Activated naive CD4-positive, alpha-beta T cell treated with anti-CD3 and anti-CD28 coated beads for 36 hours (primary cell): ENCODE measurements at regions not wholly inside any gene's neighbourhood (a gene's known extent, or its start where the extent isn't known, plus 50 kb on each side); places are given as distances from the start of the nearest gene placed in this dataset.
"Not testable (repeated sequence)": the region's sequence is repeated elsewhere in the genome, so short reads cannot be mapped to it uniquely, and the experiment has no call there.

Source experiments
- CTCF ChIA-PET: fragments of 350-600 bp; sonication (Branson Sonifier 250); formaldehyde crosslinking; loops from one replicate; lab custom pipeline; 2021; ENCODE audit warnings: antibody characterized with exemption; lab: Charles Lee
- DNase-seq: peaks from one replicate; pipeline ENCODE4 v3.0.0-alpha.2; 2020
- H3K27ac Mint-ChIP-seq: one replicate; pipeline ENCODE4 v1.8.0; 2021; ENCODE audit warnings: mild to moderate bottlenecking, mixed read lengths
- H3K27me3 Mint-ChIP-seq: one replicate; pipeline ENCODE4 v1.8.0; 2021; ENCODE audit warnings: low read depth, mixed read lengths
- H3K36me3 Mint-ChIP-seq: one replicate; pipeline ENCODE4 v1.8.0; 2021; ENCODE audit warnings: low read depth, mixed read lengths
- H3K4me1 Mint-ChIP-seq: one replicate; pipeline ENCODE4 v1.8.0; 2021; ENCODE audit warnings: low read depth, mixed read lengths
- H3K4me3 Mint-ChIP-seq: one replicate; pipeline ENCODE4 v1.8.0; 2021; ENCODE audit warnings: mild to moderate bottlenecking, moderate library complexity, mixed read lengths
- H3K9me3 Mint-ChIP-seq: one replicate; pipeline ENCODE4 v1.8.0; 2021; ENCODE audit warnings: mixed read lengths
- intact Hi-C: fragments of 100-400 bp; cut with micrococcal nuclease; formaldehyde crosslinking; loops from one replicate; pipeline ENCODE4 v1.15.1; 2023

- intact Hi-C loops: no loop called here
- Mint-ChIP-seq H3K27me3 (peaks cover 12% of the 10 kb centered on the region), H3K27ac (no peak overlapping the region), H3K4me3 (no peak overlapping the region), H3K36me3 (no peaks in the 10 kb centered on the region), H3K4me1 (no peaks in the 10 kb centered on the region), H3K9me3 (no peaks in the 10 kb centered on the region)
- no peak for DNase-seq
- CTCF ChIA-PET: no interaction called here
Observed at GRCh38 chr15:96186105-96186504, 144.4 kb upstream of the NR2F2 start.

- Mint-ChIP-seq H3K27me3 (peaks cover 6% of the 10 kb centered on the region), H3K27ac (no peak overlapping the region), H3K4me1 (no peaks in the 10 kb centered on the region), H3K4me3 (no peak overlapping the region), H3K9me3 (no peaks in the 10 kb centered on the region), H3K36me3 (no peaks in the 10 kb centered on the region)
- CTCF ChIA-PET: no interaction called here
- DNase-seq: no peak
- intact Hi-C loops: no loop called here
Observed at GRCh38 chr15:96187341-96188305, 142.9 kb upstream of the NR2F2 start.

- H3K4me3 Mint-ChIP-seq: no peak overlapping the region
- peaks cover 32% of the 10 kb centered on the region for H3K27me3 Mint-ChIP-seq
- peaks cover 3% of the 10 kb centered on the region for H3K36me3 Mint-ChIP-seq
- CTCF ChIA-PET: no interaction called here
- no peaks in the 10 kb centered on the region for H3K9me3 Mint-ChIP-seq
- no peak for DNase-seq
- no peak overlapping the region for H3K27ac Mint-ChIP-seq
- intact Hi-C loops: no loop called here
- no peaks in the 10 kb centered on the region for H3K4me1 Mint-ChIP-seq
Observed at GRCh38 chr15:96197721-96198120, 132.8 kb upstream of the NR2F2 start.

- CTCF ChIA-PET: no interaction called here
- Mint-ChIP-seq H3K4me3 (no peak overlapping the region), H3K27ac (no peak overlapping the region), H3K4me1 (no peaks in the 10 kb centered on the region), H3K9me3 (peaks cover 6% of the 10 kb centered on the region), H3K27me3 (peaks cover 37% of the 10 kb centered on the region), H3K36me3 (peaks cover 3% of the 10 kb centered on the region)
- no peak for DNase-seq
- intact Hi-C loops: no loop called here
Observed at GRCh38 chr15:96199111-96199510, 131.4 kb upstream of the NR2F2 start.

- Mint-ChIP-seq H3K4me1 (no peaks in the 10 kb centered on the region), H3K27ac (no peak overlapping the region), H3K36me3 (peaks cover 5% of the 10 kb centered on the region), H3K27me3 (peaks cover 37% of the 10 kb centered on the region), H3K9me3 (peaks cover 11% of the 10 kb centered on the region), H3K4me3 (no peak overlapping the region)
- intact Hi-C loops: no loop called here
- CTCF ChIA-PET: interaction anchor here (0.6 kb wide), 1 partner anchor 289 kb away, joined by 3 read pairs; no protein-coding TSS in a partner anchor
- no peak for DNase-seq
Observed at GRCh38 chr15:96200357-96200967, 130.0 kb upstream of the NR2F2 start.

- Mint-ChIP-seq H3K36me3 (peaks cover 5% of the 10 kb centered on the region), H3K27ac (no peak overlapping the region), H3K9me3 (peaks cover 16% of the 10 kb centered on the region), H3K27me3 (peaks cover 33% of the 10 kb centered on the region), H3K4me1 (no peaks in the 10 kb centered on the region), H3K4me3 (no peak overlapping the region)
- intact Hi-C loops: no loop called here
- no peak for DNase-seq
- CTCF ChIA-PET: interaction anchor here (0.6 kb wide), 1 partner anchor 109 kb away, joined by 4 read pairs; no protein-coding TSS in a partner anchor
Observed at GRCh38 chr15:96201696-96202095, 128.8 kb upstream of the NR2F2 start.

- H3K4me1 Mint-ChIP-seq, intact Hi-C loops, H3K4me3 Mint-ChIP-seq, DNase-seq, CTCF ChIA-PET, H3K36me3 Mint-ChIP-seq, H3K27ac Mint-ChIP-seq: not testable (repeated sequence)
- Mint-ChIP-seq H3K27me3 (peaks cover 17% of the 10 kb centered on the region), H3K9me3 (peaks cover 17% of the 10 kb centered on the region)
Observed at GRCh38 chr15:96205588-96205987, 124.9 kb upstream of the NR2F2 start.

- intact Hi-C loops: no loop called here
- peaks cover 17% of the 10 kb centered on the region for H3K9me3 Mint-ChIP-seq
- peaks cover 8% of the 10 kb centered on the region for H3K27me3 Mint-ChIP-seq
- no peak overlapping the region for H3K4me3 Mint-ChIP-seq
- H3K27ac Mint-ChIP-seq: no peak overlapping the region
- no peak for DNase-seq
- peaks cover 3% of the 10 kb centered on the region for H3K36me3 Mint-ChIP-seq
- CTCF ChIA-PET: no interaction called here
- H3K4me1 Mint-ChIP-seq: no peaks in the 10 kb centered on the region
Observed at GRCh38 chr15:96207377-96208006, 123.0 kb upstream of the NR2F2 start.

- CTCF ChIA-PET: no interaction called here
- Mint-ChIP-seq H3K36me3 (peaks cover 3% of the 10 kb centered on the region), H3K4me3 (no peak overlapping the region), H3K9me3 (peaks cover 11% of the 10 kb centered on the region), H3K4me1 (no peaks in the 10 kb centered on the region), H3K27me3 (peaks cover 6% of the 10 kb centered on the region), H3K27ac (no peak overlapping the region)
- intact Hi-C loops: no loop called here
- DNase-seq: no peak
Observed at GRCh38 chr15:96209285-96209735, 121.2 kb upstream of the NR2F2 start.

GRCh38 chr15:96213045-96213444 is 117.5 kb upstream of the NR2F2 start:
- H3K36me3 Mint-ChIP-seq: no peaks in the 10 kb centered on the region
- CTCF ChIA-PET: no interaction called here
- intact Hi-C loops: no loop called here
- peaks cover 20% of the 10 kb centered on the region for H3K27me3 Mint-ChIP-seq
- H3K27ac Mint-ChIP-seq: no peak overlapping the region
- H3K4me3 Mint-ChIP-seq: no peak overlapping the region
- no peak for DNase-seq
- H3K9me3 Mint-ChIP-seq: no peaks in the 10 kb centered on the region
- no peaks in the 10 kb centered on the region for H3K4me1 Mint-ChIP-seq

GRCh38 chr15:96213896-96214295 is 116.6 kb upstream of the NR2F2 start:
- H3K36me3 Mint-ChIP-seq: no peaks in the 10 kb centered on the region
- CTCF ChIA-PET: no interaction called here
- intact Hi-C loops: no loop called here
- no peaks in the 10 kb centered on the region for H3K4me1 Mint-ChIP-seq
- H3K27ac Mint-ChIP-seq: no peak overlapping the region
- H3K27me3 Mint-ChIP-seq: peaks cover 20% of the 10 kb centered on the region
- no peak for DNase-seq
- no peaks in the 10 kb centered on the region for H3K9me3 Mint-ChIP-seq
- no peak overlapping the region for H3K4me3 Mint-ChIP-seq

GRCh38 chr15:96216481-96216880 is 114.0 kb upstream of the NR2F2 start:
- intact Hi-C loops, H3K27ac Mint-ChIP-seq, DNase-seq, H3K9me3 Mint-ChIP-seq, H3K36me3 Mint-ChIP-seq, H3K4me3 Mint-ChIP-seq, H3K4me1 Mint-ChIP-seq: not testable (repeated sequence)
- CTCF ChIA-PET: interaction anchor here (0.6 kb wide), 1 partner anchor 1383 kb away, joined by 3 read pairs; no protein-coding TSS in a partner anchor
- peaks cover 25% of the 10 kb centered on the region for H3K27me3 Mint-ChIP-seq
